Body of pancreas (tissue), 4 donors: ENCODE measurements at regions not wholly inside any gene's neighbourhood (a gene's known extent, or its start where the extent isn't known, plus 50 kb on each side); places are given as distances from the start of the nearest gene placed in this dataset.

Experiments used
- CTCF ChIP-seq, 7 experiments: fragments of 450-650 bp in 4 of 7; fragments of 200-600 bp in 3 of 7; sonication (generic) in 3 of 7; IDR thresholded peaks; one replicate each; pipeline ENCODE4 v1.5.1; 2016 to 2019; ENCODE audit warnings: antibody characterized with exemption in 7 of 7
- POLR2A ChIP-seq, 3 donors: fragments of 450-650 bp; IDR thresholded peaks; one replicate each; pipeline ENCODE4 v1.6.1; 2016; ENCODE audit warnings: antibody characterized with exemption in 3 of 3, mild to moderate bottlenecking in 2 of 3

DNA sequence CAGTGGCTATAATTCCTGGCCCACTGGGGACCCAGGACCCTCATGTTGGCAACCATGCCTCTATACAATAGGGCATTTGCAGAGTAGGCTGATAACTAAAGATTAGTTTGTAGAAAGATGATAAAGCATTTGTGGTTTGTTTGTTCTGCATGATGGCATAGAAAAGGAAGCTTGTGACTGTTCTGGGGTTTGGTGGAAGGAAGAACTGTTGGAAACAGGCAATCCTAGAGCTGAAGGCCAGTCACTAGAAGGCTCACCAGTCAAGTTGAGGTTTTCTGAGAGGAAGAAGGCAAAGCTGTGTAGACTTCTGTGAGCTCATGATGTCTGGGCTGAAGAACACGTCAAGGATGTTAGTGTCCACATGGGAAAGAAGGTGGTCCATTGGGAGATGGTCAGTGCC lies 140.3 kb upstream of the VANGL1 start:
- TF ChIP-seq CTCF (IDR thresholded peaks at IDR 0.05) (no peak), POLR2A (IDR thresholded peaks at IDR 0.05) (no peak)
